ENCODE measurements at regions not wholly inside any gene's neighbourhood (a gene's known extent, or its start where the extent isn't known, plus 50 kb on each side); places are given as distances from the start of the nearest gene placed in this dataset.

DNA sequence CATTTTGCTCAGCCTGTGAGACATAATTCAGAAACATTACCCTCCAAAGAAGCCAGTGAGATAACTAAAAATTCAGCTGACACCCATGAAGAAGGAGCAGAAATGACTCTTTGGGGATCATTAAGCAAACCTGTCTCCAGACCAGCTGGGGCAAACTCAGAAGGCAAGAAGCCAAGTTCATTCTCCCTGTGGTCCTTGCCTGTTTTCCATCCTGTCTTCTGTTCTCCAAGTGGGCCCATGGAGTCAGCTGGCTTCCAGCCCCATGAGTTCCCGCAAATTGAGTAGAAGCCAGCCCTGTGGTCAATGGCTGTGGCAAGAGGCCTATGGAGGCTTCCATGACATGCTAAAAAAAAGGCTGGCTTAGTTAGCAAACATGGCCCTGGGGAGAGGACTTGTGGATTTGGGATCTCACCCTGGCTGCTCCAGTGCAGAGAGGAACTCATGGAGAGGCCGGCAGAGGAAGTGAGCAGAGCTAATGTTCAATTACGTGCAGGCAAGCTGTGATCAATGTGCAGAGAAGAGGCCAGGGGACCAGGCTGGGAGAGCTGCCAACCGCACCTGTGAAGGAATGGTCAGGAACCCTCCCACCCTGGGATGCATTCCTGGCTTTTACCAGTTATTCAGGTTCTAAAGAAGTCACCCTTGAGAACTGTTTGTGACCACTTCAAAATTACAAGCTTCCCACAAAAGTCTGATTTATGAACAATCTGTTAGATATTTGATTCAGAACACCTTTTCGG is 229.1 kb downstream of the TSHZ3 start:
- DNase-seq (ENCODE audit: low read depth in 2 of 2), result no peak

DNA sequence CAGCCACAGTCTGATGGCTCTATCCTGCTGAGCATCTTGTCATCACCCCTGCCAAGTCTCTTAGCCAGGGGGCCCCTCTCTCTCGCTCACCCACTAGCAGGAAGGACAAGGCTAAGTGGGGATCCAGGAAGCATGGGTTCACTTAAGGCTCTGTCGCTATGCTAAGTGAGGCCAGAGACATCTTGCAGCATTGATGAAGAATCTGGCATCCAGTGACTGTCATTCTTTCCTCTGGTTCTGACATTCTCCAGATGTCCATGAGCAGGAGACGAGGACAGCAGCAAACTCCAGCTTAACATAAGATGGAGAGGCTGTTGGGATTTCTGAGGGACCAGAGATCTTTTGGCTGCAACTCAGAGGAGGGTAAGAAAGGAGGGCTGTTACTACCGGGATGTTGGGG is 230.2 kb downstream of the TSHZ3 start:
- no peak for DNase-seq (ENCODE audit: low read depth in 2 of 2)

DNA sequence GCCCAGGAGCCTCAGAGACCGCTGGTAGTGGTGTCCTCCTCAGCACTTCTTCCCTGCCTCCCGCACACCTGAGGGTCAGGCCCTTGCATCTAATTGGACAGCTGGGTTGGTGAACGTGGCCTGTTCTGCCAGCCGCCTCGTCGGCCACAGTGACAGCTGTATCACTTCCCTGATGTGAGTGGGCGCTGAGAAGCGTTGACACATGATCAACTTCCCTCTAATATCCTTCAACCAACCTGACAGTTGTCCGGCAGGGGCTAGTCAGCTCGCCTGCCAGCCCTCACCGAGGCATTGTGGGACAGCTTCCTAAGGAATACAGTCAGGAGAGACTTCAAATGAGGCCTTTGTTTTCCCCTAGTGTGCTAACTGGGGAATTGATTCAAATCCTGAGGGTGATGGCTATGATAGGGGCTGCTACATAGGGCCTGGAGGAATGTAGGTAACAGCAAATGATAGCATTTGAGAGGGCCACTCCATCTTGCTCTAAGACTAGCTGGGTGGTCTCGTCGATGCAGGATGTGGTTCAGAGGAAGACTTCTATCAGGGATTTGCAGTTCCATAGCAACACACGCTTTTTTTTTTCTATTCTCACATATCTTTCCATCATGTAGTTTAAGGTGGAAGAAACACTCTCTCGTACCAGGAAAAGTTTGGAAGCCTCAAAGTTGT is 230.8 kb downstream of the TSHZ3 start:
- DNase-seq (ENCODE audit: low read depth in 2 of 2), result no peak

DNA sequence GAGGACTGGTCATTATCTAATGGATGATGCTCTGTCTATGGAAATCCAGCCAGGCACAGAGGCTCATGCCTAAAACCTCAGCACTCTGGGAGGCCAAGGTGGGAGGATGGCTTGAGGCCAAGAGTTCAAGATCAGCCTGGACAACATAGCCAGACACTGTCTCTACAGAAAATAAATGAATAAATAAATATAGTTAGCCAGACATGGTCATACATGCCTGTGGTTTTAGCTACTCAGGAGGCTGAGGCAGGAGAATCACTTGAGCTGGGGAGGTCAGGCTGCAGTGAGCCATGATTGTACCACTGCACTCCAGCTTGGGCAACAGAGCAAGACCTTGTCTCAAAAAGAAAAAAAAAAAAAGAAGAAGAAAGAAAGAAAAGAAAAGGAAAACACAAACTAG is 234.7 kb downstream of the TSHZ3 start:
- no peak for DNase-seq (ENCODE audit: low read depth in 2 of 2)

DNA sequence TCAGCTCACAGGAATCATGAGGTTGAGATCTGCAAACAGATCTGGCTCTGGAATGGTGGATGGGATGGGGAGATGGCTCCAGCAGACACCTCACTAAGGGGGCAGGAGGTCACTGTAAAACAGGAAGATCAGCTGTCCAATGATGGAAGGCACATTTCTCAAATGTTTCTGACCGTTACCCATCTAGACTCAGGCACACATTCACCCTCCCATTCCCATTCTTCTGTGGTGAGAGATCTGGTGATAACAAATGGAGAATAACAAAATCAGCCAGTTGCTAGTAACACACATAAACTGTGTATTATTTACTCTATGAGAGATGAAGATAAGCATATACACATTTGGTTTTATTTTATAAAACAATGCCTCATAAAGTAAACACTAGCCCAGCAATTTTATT is 235.9 kb downstream of the TSHZ3 start:
- DNase-seq (ENCODE audit: low read depth in 2 of 2), result no peak

DNA sequence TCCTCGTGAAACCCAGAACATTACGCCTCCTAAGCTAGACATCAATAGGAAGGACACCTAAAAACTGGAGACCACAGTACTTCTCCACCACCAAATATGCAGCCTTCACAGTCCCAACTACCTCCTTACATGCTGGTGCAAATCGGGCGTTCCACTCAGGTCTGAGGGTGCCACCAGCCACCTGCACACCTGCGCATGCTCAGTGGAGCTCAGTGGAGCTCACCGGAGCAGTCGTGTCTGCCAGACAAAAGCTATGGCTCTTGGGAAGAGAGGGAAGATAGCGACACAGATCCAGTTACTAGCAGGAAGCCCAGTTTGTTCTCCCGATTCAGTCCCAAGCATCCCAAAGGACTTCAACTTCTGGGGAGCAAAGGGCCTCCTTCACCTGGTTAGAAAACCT is 237.1 kb downstream of the TSHZ3 start:
- no peak for DNase-seq (ENCODE audit: low read depth in 2 of 2)

DNA sequence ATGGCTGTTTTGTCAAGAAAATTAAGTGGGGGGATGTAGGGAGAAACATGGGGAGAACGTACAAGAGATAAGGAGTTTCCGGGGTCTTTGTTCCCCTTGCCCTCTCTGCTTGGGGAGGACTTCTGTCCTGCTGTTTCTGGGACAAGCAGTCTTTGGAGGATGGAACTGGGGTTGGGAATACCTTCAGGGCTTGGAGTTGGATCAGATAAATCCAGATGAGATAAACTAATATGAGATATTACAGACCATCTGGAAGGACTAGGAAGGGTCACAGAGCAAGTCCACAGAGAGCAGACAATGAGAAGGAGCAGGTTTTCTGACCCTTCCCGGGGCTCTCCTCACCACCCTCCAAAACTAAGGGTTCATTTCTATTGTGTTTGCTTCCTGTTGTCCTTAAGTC is 237.5 kb downstream of the TSHZ3 start:
- no peak for DNase-seq (ENCODE audit: low read depth in 2 of 2)

DNA sequence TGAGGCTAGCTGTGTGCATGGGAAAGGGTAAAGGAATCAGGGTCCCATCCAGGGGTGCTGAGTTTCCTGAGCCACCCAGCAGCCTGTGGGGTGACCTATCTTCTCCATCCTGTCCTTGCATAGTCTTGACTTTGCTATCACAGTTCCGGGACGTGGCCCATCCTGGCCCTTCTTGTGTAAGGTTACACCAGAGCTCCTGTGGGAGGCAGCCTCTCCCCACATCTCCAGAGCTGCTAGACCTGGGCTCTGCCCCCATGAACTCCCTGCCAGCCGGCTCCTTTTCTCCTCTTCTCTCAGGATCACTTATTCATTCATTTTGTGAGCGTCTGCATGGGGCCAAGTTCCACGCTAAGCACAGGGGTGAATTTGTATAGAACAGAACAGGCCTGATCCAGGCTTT is 238.9 kb downstream of the TSHZ3 start:
- no peak for DNase-seq (ENCODE audit: low read depth in 2 of 2)

DNA sequence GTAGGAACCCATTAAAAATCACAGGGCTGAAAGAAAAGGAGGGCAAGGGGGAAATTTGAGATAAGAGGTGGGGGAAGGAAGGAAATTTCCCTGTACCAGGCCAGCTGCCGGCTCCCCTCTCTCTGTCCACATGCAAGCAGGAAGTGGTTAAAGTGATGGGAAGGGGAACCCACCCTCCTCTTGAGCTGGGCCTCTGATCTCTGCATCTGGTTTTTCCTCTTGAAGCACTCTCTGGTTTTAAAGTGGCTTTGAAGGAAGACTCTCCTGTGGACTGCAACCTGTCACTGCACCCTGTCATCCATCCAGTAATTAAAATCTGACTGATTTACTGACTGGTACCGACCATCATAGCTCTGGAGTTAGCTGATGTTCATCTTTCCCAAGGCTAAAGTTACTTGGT is 239.6 kb downstream of the TSHZ3 start:
- no peak for DNase-seq (ENCODE audit: low read depth in 2 of 2)

DNA sequence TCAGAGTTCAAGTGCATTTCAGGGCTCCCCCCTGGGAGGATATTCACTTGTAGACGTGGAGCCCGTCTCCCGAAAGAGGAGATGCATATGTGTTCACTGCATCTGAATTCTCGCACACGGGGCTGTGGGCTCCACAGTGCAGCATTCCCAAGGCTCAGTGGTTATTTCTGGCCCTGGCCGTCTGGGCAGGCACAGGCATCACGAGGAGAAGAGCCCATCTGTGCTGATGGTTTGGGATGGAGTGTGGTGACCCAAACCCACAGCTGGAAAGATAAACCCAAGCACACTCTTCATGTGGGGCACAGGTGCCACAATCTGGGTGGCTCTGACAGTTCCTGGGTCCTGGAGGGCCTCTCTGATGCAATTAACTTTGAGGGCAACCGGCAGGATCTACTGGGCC is 242.1 kb downstream of the TSHZ3 start:
- no peak for DNase-seq (ENCODE audit: low read depth in 2 of 2)

DNA sequence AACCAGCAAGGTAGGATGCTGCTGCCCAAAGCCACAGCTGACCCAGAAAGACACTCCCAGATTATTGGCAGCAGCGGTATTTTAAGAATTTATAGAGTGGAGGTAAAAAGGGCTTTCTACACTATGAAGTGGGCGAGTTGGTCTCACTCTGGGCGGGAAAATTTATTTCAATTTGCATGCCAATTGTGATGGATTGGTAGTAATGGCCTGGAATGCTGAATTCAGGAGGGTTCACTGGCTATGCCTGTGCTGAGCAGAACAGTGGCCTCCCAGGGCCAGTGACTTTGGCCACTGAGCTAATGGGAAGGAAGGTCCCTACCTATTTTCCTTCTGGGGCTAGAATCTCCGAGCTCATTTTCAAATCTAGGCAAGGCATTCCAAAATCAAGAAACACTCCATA is 243.5 kb downstream of the TSHZ3 start:
- no peak for DNase-seq (ENCODE audit: low read depth in 2 of 2)

DNA sequence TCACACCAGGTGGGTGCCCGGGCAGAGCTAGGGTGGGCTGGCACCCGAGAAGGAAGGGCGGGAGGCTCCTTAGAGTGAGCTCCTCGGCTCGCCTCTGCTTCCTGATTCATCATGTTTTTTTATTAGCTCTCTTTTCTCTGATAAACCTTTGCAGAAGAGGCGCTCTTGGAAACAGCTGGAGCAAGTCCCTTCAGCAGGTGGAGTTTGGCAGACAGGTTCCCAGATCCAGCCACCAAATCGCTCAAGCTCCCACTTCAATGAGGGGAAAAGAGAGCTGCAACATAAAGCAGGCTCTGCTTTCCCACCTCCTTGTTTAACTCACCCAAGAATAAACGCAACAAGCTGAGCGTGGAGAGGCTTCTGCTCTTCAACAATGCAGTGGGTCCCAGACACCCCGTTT is 244.8 kb downstream of the TSHZ3 start:
- DNase-seq (ENCODE audit: low read depth in 2 of 2), result no peak

DNA sequence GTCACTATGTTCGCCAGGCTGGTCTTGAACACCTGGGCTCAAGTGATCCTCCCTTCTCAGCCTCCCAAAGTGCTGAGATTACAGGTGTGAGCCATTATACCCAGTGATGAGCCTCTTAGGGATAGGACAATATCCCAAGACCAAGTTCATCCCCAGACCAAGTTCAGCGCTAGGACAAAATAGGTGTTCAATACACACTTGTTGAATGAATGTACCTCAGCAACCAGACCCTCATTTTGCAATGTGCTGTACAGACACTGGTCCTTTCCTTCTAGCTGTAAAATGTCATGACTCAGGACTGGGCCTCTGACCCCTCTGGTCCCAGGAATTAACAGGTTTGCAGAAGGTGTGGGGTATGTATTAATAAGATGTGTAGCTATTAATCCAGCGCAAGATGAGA is 246.0 kb downstream of the TSHZ3 start:
- no peak for DNase-seq (ENCODE audit: low read depth in 2 of 2)

DNA sequence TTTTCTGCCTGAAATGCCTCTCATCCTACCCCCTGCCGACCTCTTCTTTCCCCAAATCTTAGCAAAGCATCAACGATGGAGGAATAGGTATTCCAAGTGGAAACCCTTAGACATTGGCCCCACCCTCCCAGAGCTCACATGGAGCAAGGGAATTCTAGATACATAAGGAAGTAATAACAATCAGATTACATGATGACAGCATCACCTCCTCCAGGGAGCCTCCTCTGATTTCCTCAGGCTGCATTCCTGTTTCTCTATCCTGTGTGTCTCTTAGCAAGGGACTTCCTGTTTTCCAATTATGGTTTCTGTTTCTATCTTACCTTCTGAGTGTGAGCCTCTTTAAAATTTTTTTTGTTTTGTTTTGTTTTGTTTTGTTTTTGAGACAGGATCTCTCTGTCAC is 246.6 kb downstream of the TSHZ3 start:
- DNase-seq (ENCODE audit: low read depth in 2 of 2), result no peak

DNA sequence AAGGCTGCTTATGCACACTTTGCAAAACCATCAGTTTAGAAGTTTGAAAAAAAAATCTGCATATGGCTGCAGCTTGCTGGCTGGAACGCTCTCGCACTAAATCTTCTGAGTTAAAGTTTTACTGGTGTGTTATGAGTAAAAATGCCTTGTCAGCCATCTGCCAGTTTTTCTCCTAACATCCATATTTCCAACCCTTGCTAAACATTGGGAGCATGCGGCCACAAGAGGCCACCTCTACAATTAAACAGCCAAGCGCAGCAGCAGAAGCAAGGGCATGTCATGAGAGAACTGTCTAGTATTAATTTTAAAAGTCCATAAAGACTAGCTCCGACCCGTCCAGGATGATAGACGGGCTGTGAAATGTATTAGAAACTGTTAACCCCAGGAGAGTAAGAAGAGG is 248.3 kb downstream of the TSHZ3 start:
- no peak for DNase-seq (ENCODE audit: low read depth in 2 of 2)

DNA sequence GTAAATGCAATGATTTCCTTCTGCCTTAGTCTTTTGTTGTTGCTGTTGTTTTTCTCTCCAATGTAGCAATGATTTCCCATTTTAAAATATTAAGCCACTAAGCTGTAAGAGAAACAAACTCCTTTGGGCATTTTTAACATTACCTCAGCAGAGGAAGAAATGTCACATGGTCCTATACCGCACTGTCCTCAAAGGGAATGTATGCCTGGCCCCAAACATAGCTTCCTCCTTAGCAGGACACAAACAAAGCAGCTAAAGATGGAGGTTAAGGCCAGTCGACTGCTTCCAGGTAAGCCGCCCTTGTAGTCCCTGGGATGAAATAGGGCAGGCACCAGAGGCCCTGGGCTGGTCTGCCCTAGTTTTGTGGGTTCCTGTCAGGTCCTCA is 249.0 kb downstream of the TSHZ3 start:
- DNase-seq (ENCODE audit: low read depth in 2 of 2), result no peak

DNA sequence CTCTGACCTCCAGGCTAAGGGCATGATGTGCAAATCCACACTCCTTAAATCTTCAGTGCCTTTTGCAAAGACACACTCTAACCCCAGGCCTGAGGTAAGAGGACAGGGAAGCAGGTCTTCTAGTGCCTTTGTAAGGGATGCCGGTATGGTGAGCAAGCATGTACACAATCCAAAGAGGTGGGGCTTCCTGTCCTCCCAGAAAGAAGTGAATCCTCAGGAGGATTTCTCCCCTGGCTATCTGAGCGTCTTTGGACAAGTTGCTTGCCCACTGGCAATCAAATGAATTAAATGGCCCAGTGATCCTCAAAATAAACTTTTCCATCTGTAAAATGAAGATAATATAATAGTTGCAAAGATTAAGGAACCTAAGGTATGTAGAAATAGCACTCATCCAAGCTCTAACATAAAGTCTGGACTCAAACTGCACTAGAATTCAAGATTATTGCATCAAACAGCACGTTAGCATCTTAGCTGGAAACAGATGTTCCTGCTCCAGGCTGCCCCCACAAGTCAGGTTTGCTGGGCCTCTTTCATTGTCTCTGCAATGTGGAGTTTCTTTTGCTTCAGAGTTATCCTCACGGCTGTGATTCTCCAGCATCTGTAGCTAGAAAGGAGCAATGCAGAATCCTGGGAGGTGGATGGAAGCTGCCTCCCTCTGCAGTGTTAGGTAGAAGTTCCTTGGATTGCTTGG is 249.6 kb downstream of the TSHZ3 start:
- no peak for DNase-seq (ENCODE audit: low read depth in 2 of 2)

DNA sequence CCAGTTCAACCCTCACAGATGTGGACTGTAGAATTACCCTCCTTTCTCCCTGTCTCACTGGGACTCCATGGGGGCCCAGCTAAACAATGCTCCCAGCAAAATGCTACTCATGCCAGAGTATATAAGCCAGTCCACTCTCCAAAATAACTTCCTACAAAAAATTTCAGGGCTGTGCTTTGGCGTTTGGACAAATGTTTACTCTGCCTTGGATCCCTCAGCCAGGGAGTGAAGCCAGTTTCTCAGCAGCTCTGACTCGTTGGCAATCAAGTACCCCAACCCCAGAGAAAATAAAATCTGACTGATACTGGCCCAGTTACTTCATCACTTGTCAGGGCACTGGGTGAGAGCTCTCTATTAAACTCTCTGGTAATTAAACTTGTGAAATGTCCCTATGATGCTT is 250.4 kb downstream of the TSHZ3 start:
- no peak for DNase-seq (ENCODE audit: low read depth in 2 of 2)

DNA sequence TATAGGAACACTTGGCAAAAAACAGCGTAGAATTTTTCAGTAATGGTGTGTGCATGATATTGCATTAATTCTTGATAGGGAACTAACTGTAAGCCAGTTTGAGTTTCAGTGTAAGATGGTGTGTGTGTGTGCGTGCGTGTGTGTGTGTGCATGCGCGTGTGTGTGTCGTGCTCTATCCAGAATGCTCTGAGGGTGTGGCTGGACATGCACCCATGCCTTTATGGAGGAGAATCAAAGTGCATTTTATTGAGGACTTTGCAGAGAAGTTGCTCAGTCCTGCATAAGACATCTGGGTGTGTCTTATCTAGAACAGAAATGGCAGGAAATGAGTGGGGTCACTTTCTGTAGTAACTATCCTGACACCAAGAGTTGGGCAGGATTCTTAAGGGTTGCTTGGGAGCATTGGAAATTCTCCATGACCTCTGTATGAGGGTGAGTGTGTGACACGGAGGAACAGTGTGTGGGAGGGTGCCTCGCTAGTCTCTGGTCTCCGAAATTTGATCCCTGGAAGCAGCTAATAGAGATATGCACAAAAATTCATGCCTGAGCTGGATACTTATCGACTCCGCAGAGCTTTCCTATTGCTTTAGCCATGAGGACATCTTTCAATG is 252.2 kb downstream of the TSHZ3 start:
- DNase-seq (ENCODE audit: low read depth in 2 of 2), result no peak

DNA sequence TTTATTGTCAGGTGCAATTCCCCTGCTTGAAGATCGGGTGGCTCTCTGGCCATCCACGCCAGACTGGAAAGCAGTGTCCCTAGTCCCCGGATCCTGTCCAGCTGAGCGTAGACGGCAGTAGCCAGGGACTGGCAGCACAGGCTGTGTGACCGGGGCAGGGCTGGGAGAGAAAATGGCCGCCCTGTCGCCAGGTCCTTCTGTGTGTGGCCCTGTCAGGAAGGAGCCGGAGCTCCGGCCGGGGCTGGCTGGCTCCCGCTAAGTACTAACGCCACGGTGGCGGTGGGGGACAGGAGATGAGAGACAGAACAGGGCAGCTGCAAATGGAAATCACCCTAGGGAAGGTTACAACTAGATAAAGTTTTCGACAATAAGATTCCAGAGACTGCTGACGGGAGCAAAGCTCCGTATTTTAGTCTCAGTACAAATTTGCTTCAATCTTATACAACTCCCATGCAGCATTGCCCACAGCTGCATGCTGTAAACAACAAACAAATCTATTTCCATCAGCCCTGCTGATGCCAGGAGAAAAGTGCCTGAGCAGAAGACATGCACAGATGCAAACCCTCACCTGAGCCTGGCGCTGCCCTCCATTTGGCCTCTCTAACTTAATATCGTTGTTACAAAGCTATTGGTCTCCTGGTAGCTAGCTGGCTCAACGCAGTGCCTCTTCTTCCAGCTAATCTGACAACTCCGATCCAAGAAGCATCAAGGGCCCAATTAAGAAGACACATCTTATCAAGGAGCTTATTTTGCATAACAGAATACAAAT is 253.0 kb downstream of the TSHZ3 start:
- DNase-seq (ENCODE audit: low read depth in 2 of 2), result no peak

DNA sequence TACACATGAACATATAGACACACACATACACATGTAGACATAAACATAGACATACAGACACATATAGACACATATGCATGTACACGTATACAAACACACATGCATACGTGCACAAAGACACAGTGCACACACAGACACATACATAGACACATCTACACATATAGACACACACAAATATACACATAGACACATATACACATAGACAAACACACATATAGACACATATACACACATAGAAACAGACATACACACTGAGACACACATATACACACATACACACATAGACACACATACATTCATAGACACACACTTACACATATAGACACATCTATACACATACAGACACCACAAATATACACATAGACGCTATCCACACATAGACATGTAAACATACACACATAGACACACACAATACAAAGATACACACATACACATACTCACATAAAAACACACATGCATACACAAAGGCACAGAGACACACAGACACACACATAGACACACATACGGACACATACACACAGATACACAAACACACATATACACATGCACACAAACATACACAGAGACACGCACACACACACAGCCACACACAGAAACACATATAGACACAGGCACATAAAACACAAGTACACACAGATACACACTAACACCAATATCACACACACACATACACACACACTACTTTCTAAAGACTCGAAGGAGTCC is 254.0 kb downstream of the TSHZ3 start:
- no peak for DNase-seq (ENCODE audit: low read depth in 2 of 2)
